ENCODE measurements at regions not wholly inside any gene's neighbourhood (a gene's known extent, or its start where the extent isn't known, plus 50 kb on each side); places are given as distances from the start of the nearest gene placed in this dataset.

DNA sequence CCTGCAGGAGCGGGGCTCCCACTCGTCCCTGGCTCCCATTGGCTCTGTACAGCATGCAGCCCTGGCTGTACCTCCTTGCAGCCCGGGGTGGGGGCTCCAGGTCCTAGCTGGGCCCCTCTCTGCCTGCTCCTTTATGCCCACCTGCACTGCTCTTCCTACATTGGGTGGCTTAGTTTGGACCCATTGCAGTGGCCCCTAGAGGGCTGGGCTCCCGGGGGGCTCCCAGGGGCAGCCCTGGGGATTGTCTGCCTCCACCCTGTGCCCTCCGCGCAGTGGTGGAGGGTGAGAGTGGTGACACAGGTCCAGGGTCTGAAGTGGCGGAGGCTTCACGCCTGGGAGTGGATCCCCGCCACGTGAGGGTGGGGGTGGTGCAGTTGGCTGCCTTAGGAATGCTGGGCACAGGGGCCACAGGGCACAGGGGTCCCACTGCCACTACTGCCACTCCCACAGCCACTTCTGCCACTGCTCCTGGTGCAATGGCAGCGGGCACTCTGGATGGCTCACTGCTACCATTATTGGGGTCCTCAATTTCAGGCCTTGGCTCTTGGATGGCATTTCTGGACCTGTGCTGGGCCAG, 177.1 kb downstream of the ARL4A start:
- H3K27me3 Mint-ChIP-seq = no peaks in the 10 kb centered on the region
- no peaks in the 10 kb centered on the region for H3K4me1 Mint-ChIP-seq (ENCODE audit: low read depth)
- H3K36me3 Mint-ChIP-seq (ENCODE audit: low read depth) = no peaks in the 10 kb centered on the region
- no peaks in the 10 kb centered on the region for H3K9me3 Mint-ChIP-seq
- no peak overlapping the region for H3K4me3 Mint-ChIP-seq
- intact Hi-C loops (cut with micrococcal nuclease) = no loop called here
- H3K27ac Mint-ChIP-seq = no peak overlapping the region

DNA sequence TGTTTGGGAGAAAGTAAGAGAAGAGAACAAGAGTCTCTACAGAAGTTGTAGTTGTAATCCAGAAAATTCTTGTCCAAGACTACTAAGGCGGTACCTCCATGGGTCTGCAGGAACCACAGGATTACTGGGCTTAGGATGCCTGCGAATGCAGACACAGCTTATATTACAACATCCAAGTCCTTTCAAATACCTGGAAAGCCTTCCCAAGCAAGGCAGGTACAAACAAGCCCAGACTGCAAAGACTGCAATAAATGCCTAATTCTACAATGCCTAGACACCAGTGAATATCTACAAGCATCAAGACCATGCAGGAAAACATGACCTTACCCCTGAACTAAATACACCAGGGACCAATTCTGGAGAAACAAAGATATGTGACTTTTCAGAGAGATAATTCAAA, 178.2 kb downstream of the ARL4A start:
- no peaks in the 10 kb centered on the region for H3K4me1 Mint-ChIP-seq (ENCODE audit: low read depth)
- H3K4me3 Mint-ChIP-seq = no peak overlapping the region
- H3K36me3 Mint-ChIP-seq (ENCODE audit: low read depth) = no peaks in the 10 kb centered on the region
- H3K9me3 Mint-ChIP-seq = no peaks in the 10 kb centered on the region
- no peaks in the 10 kb centered on the region for H3K27me3 Mint-ChIP-seq
- no peak overlapping the region for H3K27ac Mint-ChIP-seq
- intact Hi-C loops (cut with micrococcal nuclease) = no loop called here

DNA sequence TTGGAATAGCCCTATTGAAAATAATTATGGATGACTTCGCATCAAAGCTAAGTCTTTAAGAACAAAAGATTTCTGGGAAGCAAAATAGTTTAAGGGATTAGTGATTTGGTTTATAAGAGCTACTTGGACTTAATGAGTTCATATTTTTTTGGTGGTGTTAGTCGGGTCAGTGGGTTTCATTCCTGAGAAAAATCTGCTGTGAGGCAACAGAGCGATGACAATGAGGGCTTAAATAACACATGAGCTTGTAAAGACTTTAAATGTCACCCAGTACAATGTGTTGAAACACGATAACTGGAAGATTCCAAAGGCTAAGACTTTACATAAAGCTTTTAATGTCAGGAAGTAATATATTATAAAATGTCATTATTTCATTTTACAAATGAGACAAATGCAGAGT, 178.8 kb downstream of the ARL4A start:
- no peak overlapping the region for H3K4me3 Mint-ChIP-seq
- H3K4me1 Mint-ChIP-seq (ENCODE audit: low read depth) = no peaks in the 10 kb centered on the region
- H3K9me3 Mint-ChIP-seq = no peaks in the 10 kb centered on the region
- intact Hi-C loops (cut with micrococcal nuclease) = no loop called here
- H3K27ac Mint-ChIP-seq = no peak overlapping the region
- no peaks in the 10 kb centered on the region for H3K36me3 Mint-ChIP-seq (ENCODE audit: low read depth)
- H3K27me3 Mint-ChIP-seq = no peaks in the 10 kb centered on the region

DNA sequence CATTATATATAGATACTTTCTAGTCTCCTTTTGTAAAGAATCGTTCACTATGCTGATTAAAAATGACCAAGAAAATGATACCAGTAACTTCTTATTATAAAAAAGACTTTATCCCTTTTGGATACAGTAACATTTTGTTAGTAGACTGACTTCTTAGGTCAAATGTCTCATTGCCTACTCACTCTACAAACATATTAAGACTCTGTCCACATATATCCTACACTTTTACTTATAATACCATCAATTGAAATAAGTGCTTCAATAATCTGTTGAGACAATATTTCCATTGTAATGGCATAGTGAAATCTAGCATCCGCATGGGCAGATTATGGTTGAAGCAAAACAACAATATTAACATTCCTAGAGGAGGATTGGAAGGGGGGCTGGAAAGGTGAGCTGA, 180.6 kb downstream of the ARL4A start:
- H3K4me3 Mint-ChIP-seq = no peak overlapping the region
- no peaks in the 10 kb centered on the region for H3K4me1 Mint-ChIP-seq (ENCODE audit: low read depth)
- H3K36me3 Mint-ChIP-seq (ENCODE audit: low read depth) = no peaks in the 10 kb centered on the region
- intact Hi-C loops (cut with micrococcal nuclease) = no loop called here
- H3K27me3 Mint-ChIP-seq = no peaks in the 10 kb centered on the region
- no peaks in the 10 kb centered on the region for H3K9me3 Mint-ChIP-seq
- H3K27ac Mint-ChIP-seq = no peak overlapping the region

DNA sequence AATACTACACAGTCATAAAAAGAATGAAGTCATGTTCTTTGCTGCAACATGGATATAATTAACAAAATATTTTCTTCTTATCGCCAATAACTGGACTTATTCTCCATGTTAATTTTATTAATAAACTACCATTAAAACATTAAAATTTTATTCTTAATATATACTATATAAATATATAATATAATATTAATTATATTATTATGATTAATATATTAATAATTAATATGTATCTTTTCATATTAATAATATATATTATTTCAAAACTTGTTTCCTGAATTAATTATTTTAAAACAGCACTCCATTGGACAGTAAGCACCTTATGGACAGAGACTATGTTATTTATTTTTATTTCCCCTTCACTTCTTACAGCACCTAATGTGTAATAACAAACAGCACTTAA, 182.8 kb downstream of the ARL4A start:
- intact Hi-C loops (cut with micrococcal nuclease) = no loop called here
- no peak overlapping the region for H3K4me3 Mint-ChIP-seq
- H3K4me1 Mint-ChIP-seq (ENCODE audit: low read depth) = no peaks in the 10 kb centered on the region
- no peaks in the 10 kb centered on the region for H3K9me3 Mint-ChIP-seq
- H3K27ac Mint-ChIP-seq = no peak overlapping the region
- no peaks in the 10 kb centered on the region for H3K27me3 Mint-ChIP-seq
- no peaks in the 10 kb centered on the region for H3K36me3 Mint-ChIP-seq (ENCODE audit: low read depth)

DNA sequence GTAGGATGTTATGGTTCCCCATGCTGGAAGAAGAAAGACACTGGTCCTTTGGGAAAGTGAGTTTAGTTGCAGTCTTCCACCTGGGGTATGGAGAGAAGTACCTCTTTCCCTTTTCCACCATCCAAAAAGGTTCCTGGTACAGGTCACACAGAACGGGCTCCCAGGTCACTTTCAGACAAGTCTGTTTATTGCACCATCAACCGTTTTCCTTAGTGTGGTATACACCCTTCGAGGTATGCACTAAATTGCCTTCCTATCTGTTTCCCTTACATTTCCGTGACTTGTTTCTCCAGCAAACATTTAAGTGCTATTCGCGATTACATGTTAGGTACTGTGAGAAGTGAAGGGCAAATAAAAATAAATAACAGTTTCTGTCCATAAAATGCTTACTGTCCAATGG, 185.1 kb downstream of the ARL4A start:
- Mint-ChIP-seq H3K36me3 (ENCODE audit: low read depth) (no peaks in the 10 kb centered on the region), H3K9me3 (no peaks in the 10 kb centered on the region), H3K27me3 (no peaks in the 10 kb centered on the region), H3K27ac (no peak overlapping the region), H3K4me1 (ENCODE audit: low read depth) (no peaks in the 10 kb centered on the region), H3K4me3 (no peak overlapping the region)
- intact Hi-C loops (cut with micrococcal nuclease) = no loop called here

DNA sequence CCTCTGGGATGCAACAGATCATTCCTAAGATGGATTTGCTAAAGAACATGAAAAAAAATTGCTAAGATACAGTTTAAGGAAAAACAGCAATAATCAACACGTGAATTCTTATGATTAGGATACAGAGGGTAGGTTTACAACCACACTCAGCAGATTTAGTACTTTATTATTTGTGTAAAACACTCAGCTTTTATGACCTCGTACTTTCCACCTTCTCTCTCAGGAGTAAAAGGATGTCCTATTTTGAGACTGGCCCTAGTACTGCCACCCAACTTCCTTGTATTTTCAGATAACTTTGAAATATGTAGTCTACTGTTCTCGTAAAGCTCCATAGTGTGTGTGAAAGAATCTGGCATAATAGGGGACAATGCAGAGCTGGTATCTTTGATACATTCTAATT, 186.1 kb downstream of the ARL4A start:
- intact Hi-C loops (cut with micrococcal nuclease) = no loop called here
- Mint-ChIP-seq H3K27me3 (peaks cover 1% of the 10 kb centered on the region), H3K4me1 (ENCODE audit: low read depth) (no peaks in the 10 kb centered on the region)

DNA sequence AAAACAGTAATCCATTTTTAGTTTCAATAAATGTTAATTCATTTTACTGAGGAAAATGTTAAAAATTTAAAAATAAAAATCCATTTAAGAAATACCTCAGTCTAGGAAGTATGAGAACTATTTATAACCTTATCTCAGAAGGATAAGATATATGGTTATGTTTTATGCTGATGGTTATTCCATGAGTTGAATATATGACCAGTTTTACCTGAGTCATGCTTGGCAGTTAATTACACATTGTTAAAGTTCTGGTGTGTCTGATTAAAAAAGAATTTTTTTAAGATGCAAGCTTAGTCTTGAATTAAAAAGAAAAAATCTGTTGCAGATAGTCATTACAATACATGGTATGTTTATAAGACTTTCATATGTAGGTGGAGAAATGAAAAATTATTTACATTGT, 191.7 kb downstream of the ARL4A start:
- Mint-ChIP-seq H3K4me1 (ENCODE audit: low read depth) (no peaks in the 10 kb centered on the region), H3K36me3 (ENCODE audit: low read depth) (no peaks in the 10 kb centered on the region), H3K9me3 (no peaks in the 10 kb centered on the region), H3K27ac (no peak overlapping the region), H3K27me3 (peaks cover 1% of the 10 kb centered on the region), H3K4me3 (no peak overlapping the region)
- intact Hi-C loops (cut with micrococcal nuclease) = no loop called here

More for the DNA sequence above, 186.1 kb downstream of the ARL4A start:
- Mint-ChIP-seq H3K27ac (no peak overlapping the region), H3K9me3 (no peaks in the 10 kb centered on the region), H3K36me3 (ENCODE audit: low read depth) (no peaks in the 10 kb centered on the region), H3K4me3 (no peak overlapping the region)

DNA sequence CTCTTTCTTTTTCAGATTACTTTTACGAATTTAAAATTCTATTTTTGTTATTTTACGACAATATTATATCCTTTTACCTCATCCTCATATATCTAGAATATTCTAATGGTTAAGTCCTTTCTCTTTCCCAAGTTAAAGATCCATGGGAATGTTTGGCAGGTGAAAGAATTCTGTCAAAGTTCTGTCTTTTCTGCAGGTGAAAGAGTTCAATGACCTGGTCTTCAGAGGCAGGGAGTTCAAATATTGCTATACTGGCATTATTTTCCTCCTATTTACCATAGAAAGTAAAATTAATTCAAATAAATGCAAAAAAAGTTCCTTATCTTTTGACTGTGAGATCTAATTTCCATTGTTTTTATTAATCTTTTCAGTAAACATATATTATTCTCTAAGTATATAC, 194.3 kb downstream of the ARL4A start:
- no peaks in the 10 kb centered on the region for H3K36me3 Mint-ChIP-seq (ENCODE audit: low read depth)
- H3K27me3 Mint-ChIP-seq = peaks cover 1% of the 10 kb centered on the region
- intact Hi-C loops (cut with micrococcal nuclease) = no loop called here
- no peak overlapping the region for H3K4me3 Mint-ChIP-seq
- H3K27ac Mint-ChIP-seq = no peak overlapping the region
- no peaks in the 10 kb centered on the region for H3K4me1 Mint-ChIP-seq (ENCODE audit: low read depth)
- no peaks in the 10 kb centered on the region for H3K9me3 Mint-ChIP-seq

DNA sequence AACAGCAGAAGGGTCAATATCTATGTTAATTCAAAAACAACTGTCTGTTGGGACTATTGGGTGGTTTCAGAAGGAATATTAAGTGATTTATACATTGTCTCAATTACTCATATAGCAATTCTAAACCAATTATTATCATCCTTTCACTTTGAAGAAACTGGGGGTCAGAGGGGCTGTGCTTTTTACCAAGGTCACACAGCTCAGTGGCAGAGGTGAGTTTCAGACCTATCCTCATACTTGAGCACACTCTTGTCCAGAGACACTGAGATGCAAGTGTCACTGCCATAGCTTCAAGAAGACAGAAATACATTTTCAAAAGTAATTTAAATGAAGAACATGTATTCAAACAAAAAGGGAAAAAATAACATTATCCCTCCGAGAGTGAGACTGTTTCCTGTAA, 195.3 kb downstream of the ARL4A start:
- Mint-ChIP-seq H3K27ac (no peak overlapping the region), H3K36me3 (ENCODE audit: low read depth) (no peaks in the 10 kb centered on the region), H3K4me3 (no peak overlapping the region), H3K27me3 (no peaks in the 10 kb centered on the region), H3K9me3 (no peaks in the 10 kb centered on the region), H3K4me1 (ENCODE audit: low read depth) (no peaks in the 10 kb centered on the region)
- intact Hi-C loops (cut with micrococcal nuclease) = no loop called here

DNA sequence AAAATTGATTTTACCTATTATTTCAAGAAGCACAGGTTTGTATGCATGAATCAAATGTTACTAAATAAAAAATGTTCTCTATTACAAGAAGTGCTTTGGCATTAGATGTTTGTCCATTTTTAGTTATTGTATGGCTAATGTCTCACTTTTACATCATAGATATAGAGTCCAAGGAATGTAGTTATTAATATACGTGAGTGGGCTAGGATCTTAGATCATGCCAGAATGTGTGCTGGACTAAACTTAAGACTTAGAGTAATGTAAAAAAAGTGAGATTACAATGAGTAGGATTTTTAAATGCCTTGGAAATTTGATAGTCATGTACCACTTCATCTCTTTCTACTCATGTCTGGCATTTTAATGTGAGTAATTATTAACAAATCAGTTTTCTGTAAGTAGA, 196.6 kb downstream of the ARL4A start:
- Mint-ChIP-seq H3K36me3 (ENCODE audit: low read depth) (no peaks in the 10 kb centered on the region), H3K9me3 (no peaks in the 10 kb centered on the region), H3K27me3 (no peaks in the 10 kb centered on the region), H3K4me3 (no peak overlapping the region), H3K27ac (no peak overlapping the region), H3K4me1 (ENCODE audit: low read depth) (no peaks in the 10 kb centered on the region)
- intact Hi-C loops (cut with micrococcal nuclease) = no loop called here

DNA sequence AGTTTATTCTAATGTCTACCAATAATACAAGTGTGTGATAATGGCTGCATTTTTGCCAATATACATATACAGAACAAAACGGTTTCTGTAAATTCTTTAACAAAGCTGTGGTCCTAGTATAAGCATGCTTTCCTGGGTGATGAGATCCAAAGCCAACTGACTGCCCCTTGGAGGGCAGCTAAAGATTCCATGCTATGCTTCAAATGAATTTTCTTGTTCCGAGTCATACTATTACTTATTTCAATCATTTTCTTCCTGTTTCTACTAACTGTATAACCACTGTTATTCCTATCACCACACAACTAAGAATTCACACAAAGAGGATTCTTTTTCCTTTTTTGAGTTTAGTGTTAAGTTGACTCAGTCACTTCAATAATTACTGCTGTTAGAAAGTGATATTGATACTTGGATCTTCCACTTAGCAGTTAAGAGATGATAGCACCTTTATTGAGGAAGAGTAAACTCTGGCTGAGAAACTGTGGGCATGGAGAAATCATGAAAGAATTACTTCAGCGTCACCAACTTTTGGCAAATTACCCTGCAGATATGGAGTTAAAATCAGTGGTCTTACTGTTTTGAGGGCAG, 197.5 kb downstream of the ARL4A start:
- intact Hi-C loops (cut with micrococcal nuclease) = no loop called here
- H3K4me3 Mint-ChIP-seq = no peak overlapping the region
- no peaks in the 10 kb centered on the region for H3K9me3 Mint-ChIP-seq
- H3K4me1 Mint-ChIP-seq (ENCODE audit: low read depth) = no peaks in the 10 kb centered on the region
- no peak overlapping the region for H3K27ac Mint-ChIP-seq
- H3K36me3 Mint-ChIP-seq (ENCODE audit: low read depth) = no peaks in the 10 kb centered on the region
- no peaks in the 10 kb centered on the region for H3K27me3 Mint-ChIP-seq

DNA sequence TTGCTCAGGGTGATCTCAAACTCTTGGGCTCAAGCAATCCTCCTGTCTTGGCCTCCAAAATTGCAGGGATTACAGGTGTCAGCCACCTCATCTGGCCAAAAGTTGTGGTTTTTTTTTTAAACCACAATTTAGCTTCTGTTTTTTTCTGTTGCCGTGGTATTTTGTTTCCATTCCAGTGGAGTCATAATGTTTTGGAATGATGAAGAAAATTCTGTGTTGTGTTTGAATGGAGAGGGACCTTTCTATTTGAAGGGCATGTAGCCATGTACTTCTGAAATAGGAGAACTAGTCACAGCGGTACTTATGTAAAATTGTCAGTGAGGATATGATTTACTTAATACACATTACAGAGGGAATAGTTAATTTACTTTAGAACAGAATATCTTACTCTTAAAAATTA, 201.3 kb downstream of the ARL4A start:
- H3K4me1 Mint-ChIP-seq (ENCODE audit: low read depth) = no peaks in the 10 kb centered on the region
- no peaks in the 10 kb centered on the region for H3K9me3 Mint-ChIP-seq
- H3K27me3 Mint-ChIP-seq = no peaks in the 10 kb centered on the region
- no peaks in the 10 kb centered on the region for H3K36me3 Mint-ChIP-seq (ENCODE audit: low read depth)
- intact Hi-C loops (cut with micrococcal nuclease) = no loop called here
- H3K27ac Mint-ChIP-seq = no peak overlapping the region
- H3K4me3 Mint-ChIP-seq = no peak overlapping the region

DNA sequence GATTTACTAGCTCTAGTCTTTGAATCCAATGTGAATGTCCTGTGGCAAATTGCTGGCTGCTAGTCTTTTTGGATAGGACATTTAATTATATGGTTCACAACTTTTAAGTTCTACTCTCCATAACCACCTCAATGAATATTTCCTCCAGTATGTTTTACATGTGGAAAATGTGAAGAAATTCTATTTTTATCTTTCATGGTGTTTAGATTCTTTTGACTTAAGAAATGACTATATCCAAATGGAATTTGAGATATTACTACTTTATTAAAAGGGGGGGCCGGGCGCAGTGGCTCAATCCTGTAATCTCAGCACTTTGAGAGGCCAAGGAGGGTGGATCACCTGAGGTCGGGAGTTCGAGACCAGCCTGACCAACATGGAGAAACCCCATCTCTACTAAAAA, 202.0 kb downstream of the ARL4A start:
- no peaks in the 10 kb centered on the region for H3K4me1 Mint-ChIP-seq (ENCODE audit: low read depth)
- no peaks in the 10 kb centered on the region for H3K36me3 Mint-ChIP-seq (ENCODE audit: low read depth)
- intact Hi-C loops (cut with micrococcal nuclease) = no loop called here
- H3K4me3 Mint-ChIP-seq = no peak overlapping the region
- H3K27ac Mint-ChIP-seq = no peak overlapping the region
- H3K9me3 Mint-ChIP-seq = no peaks in the 10 kb centered on the region
- H3K27me3 Mint-ChIP-seq = no peaks in the 10 kb centered on the region

DNA sequence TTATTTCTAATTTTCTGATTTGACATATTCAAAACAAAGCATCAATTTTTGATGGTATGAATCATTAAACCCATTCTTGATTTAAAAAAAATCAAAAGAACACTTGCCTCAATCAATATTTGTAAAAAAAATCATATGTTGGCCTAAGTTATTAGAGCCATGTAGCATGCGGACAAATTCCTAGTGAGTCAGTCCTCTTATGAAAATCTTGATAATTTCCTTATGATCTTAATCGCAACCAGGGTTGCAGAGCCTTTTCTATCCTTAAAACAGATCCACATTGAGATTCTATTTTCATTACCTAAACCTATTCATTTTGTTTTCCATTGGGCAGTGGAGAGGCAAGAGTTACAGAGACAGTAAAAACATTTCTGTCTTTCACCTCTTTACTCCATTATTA, 203.2 kb downstream of the ARL4A start:
- Mint-ChIP-seq H3K27me3 (no peaks in the 10 kb centered on the region), H3K9me3 (no peaks in the 10 kb centered on the region), H3K36me3 (ENCODE audit: low read depth) (no peaks in the 10 kb centered on the region), H3K4me3 (no peak overlapping the region), H3K4me1 (ENCODE audit: low read depth) (no peaks in the 10 kb centered on the region), H3K27ac (no peak overlapping the region)
- intact Hi-C loops (cut with micrococcal nuclease) = no loop called here

Measured in dendritic cell treated with granulocyte-macrophage colony-stimulating factor and Interleukin-4, amounts not matched to agents 40 ng/mL and 50 ng/mL, for 4 days (primary cell).